ENCODE measurements at regions not wholly inside any gene's neighbourhood (a gene's known extent, or its start where the extent isn't known, plus 50 kb on each side); places are given as distances from the start of the nearest gene placed in this dataset.

- H3K4me3 ChIP-seq (ENCODE audit: low read length), result no peak overlapping the region
- TF ChIP-seq, protein P1, sequence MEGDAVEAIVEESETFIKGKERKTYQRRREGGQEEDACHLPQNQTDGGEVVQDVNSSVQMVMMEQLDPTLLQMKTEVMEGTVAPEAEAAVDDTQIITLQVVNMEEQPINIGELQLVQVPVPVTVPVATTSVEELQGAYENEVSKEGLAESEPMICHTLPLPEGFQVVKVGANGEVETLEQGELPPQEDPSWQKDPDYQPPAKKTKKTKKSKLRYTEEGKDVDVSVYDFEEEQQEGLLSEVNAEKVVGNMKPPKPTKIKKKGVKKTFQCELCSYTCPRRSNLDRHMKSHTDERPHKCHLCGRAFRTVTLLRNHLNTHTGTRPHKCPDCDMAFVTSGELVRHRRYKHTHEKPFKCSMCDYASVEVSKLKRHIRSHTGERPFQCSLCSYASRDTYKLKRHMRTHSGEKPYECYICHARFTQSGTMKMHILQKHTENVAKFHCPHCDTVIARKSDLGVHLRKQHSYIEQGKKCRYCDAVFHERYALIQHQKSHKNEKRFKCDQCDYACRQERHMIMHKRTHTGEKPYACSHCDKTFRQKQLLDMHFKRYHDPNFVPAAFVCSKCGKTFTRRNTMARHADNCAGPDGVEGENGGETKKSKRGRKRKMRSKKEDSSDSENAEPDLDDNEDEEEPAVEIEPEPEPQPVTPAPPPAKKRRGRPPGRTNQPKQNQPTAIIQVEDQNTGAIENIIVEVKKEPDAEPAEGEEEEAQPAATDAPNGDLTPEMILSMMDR (conservative IDR thresholded peaks at IDR 0.05; ENCODE audit: low read depth, low read length), result no peak
- no peak for DNase-seq (ENCODE audit: low read depth)
Measured at GRCh38 chr16:80318107-80318506, 222.7 kb upstream of the DYNLRB2 start.

DNA sequence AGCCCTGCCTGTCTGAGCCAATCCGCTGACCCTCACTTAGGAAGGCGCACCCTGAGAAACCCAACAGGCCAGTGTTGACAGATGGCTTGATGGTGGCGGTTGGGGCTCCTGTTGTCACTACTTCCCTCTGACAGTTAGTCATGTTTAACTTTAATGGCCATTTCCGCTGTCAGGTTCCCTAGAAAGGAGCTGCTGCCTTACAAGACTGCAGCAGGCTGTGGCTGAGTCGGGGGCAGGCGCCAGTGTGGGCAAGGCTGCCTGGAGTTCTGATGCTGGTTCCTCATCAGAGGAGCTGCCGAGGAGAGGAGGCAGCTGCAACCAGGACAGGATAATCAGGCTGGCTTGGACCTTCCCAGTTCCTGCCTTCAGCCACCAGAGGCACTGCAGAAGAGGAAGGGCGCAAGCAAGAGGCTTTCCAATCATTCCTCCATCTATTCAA lies 223.2 kb upstream of the DYNLRB2 start:
- H3K4me3 ChIP-seq (ENCODE audit: low read length), result no peak overlapping the region
- TF ChIP-seq, protein P1 (conservative IDR thresholded peaks at IDR 0.05; ENCODE audit: low read depth, low read length), result peak; percentile 55
- no peak for DNase-seq (ENCODE audit: low read depth)

GRCh38 chr16:80317116-80317515 lies 223.7 kb upstream of the DYNLRB2 start:
- TF ChIP-seq, protein P1 (conservative IDR thresholded peaks at IDR 0.05; ENCODE audit: low read depth, low read length), result no peak
- H3K4me3 ChIP-seq (ENCODE audit: low read length), result no peak overlapping the region
- no peak for DNase-seq (ENCODE audit: low read depth)

DNA sequence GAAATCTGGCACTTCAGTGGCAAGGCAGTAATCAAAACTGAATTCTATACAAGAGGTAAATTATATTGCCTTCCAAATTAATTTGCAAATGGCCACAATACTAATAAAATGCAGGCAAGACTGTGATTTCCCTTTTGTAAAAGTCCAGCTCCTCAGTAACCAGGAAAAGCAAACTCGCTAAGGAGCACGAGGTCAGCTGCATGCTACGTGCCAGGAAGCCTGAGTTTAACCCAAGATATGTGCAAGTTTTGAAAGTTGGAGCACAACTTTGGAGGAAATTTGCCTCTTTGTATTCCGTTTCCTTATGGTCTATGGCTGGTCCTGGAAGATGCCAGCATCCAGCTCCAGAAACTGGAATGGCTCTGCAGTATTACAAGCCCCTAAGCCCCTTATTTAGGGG lies 226.8 kb upstream of the DYNLRB2 start:
- H3K4me3 ChIP-seq (ENCODE audit: low read length), result no peak overlapping the region
- TF ChIP-seq, protein P1 (conservative IDR thresholded peaks at IDR 0.05; ENCODE audit: low read depth, low read length), result no peak
- no peak for DNase-seq (ENCODE audit: low read depth)

DNA sequence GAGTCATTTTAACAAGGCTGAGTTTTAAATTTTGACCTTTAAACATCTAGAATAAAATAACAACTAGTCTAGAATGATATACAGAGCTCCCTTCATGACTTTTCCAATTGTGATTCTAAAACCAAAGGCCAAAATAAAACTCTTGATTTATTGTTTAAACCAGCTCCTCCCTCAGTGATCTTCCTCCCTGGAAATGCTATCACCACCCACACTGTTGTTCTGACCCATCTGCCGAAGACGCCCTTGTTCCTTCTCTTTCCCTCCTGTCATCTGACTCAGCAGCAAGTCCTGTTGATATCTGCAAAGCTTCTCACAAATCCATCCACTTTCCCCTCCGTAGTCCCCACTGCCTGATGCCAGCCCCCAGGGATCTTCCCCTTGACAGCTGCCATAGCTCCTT lies 231.6 kb upstream of the DYNLRB2 start:
- no peak for DNase-seq (ENCODE audit: low read depth)
- TF ChIP-seq, protein P1 (conservative IDR thresholded peaks at IDR 0.05; ENCODE audit: low read depth, low read length), result no peak
- no peak overlapping the region for H3K4me3 ChIP-seq (ENCODE audit: low read length)

- TF ChIP-seq, protein P1 (conservative IDR thresholded peaks at IDR 0.05; ENCODE audit: low read depth, low read length), result no peak
- no peak overlapping the region for H3K4me3 ChIP-seq (ENCODE audit: low read length)
- no peak for DNase-seq (ENCODE audit: low read depth)
Measured at GRCh38 chr16:80305410-80305809, 235.4 kb upstream of the DYNLRB2 start.

DNA sequence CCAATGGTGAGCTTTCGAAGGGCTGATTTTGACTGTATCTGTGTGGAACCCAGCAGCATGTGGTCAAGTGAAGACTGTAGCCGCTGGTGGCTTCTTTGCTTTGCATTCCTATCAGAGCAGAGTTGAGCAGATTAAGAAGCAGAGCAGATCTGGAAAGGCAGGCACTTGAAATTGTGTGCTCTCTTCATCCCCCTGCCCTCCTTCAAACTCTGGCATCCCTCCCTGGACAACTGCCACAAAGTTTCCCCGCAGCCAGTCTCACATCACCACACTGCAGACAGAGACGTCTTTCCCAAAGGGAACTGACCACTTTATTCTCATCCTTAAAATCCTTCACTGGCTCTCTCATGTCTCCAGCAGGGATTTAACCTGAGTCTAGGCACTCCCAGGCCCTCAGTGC lies 237.1 kb upstream of the DYNLRB2 start:
- H3K4me3 ChIP-seq (ENCODE audit: low read length), result no peak overlapping the region
- TF ChIP-seq, protein P1 (conservative IDR thresholded peaks at IDR 0.05; ENCODE audit: low read depth, low read length), result no peak
- peak; percentile 5 for DNase-seq (ENCODE audit: low read depth)

All from retinal pigment epithelial cell (primary cell).